ENCODE measurements at regions not wholly inside any gene's neighbourhood (a gene's known extent, or its start where the extent isn't known, plus 50 kb on each side); places are given as distances from the start of the nearest gene placed in this dataset.

- TF ChIP-seq, protein P1, sequence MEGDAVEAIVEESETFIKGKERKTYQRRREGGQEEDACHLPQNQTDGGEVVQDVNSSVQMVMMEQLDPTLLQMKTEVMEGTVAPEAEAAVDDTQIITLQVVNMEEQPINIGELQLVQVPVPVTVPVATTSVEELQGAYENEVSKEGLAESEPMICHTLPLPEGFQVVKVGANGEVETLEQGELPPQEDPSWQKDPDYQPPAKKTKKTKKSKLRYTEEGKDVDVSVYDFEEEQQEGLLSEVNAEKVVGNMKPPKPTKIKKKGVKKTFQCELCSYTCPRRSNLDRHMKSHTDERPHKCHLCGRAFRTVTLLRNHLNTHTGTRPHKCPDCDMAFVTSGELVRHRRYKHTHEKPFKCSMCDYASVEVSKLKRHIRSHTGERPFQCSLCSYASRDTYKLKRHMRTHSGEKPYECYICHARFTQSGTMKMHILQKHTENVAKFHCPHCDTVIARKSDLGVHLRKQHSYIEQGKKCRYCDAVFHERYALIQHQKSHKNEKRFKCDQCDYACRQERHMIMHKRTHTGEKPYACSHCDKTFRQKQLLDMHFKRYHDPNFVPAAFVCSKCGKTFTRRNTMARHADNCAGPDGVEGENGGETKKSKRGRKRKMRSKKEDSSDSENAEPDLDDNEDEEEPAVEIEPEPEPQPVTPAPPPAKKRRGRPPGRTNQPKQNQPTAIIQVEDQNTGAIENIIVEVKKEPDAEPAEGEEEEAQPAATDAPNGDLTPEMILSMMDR (IDR thresholded peaks at IDR 0.05), result no peak
These were observed 136.3 kb downstream of the HTR1A start for GRCh38 chr5:63825984-63826383.

- TF ChIP-seq, protein P1 (IDR thresholded peaks at IDR 0.05), result no peak
These were observed 138.7 kb downstream of the HTR1A start for GRCh38 chr5:63823583-63823982.

GRCh38 chr5:63822614-63823013, 139.6 kb downstream of the HTR1A start:
- TF ChIP-seq, protein P1 (IDR thresholded peaks at IDR 0.05), result no peak

- TF ChIP-seq, protein P1 (IDR thresholded peaks at IDR 0.05), result no peak
These were observed 141.7 kb downstream of the HTR1A start for GRCh38 chr5:63820577-63820976.

DNA sequence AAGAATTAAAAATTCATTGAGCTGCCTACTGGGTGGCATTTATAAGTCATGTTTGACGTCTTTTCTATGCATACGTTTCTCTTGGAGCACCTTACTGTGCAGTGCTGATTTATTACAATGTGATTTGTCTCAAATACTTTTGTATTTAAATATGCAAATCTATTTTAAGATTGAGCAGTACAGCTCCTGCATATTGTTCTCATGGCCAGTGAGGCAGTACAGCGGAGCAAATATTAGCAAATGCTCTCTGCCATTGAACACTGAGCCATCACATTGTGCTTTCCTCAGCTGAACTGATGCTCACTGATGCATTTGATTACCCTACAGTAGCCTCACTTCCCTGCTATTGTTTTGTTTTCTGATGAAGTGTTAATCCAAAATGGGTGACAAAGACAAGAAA, 149.6 kb downstream of the HTR1A start:
- TF ChIP-seq, protein P1 (IDR thresholded peaks at IDR 0.05), result no peak

- TF ChIP-seq, protein P1 (IDR thresholded peaks at IDR 0.05), result no peak
These were observed 150.3 kb downstream of the HTR1A start for GRCh38 chr5:63811961-63812360.

GRCh38 chr5:63811286-63811685, 151.0 kb downstream of the HTR1A start:
- TF ChIP-seq, protein P1 (IDR thresholded peaks at IDR 0.05), result no peak

- TF ChIP-seq, protein P1 (IDR thresholded peaks at IDR 0.05), result no peak
These were observed 157.1 kb downstream of the HTR1A start for GRCh38 chr5:63805151-63805550.

Data from LNCAP (cell line).